Left lung (tissue), 4 donors: ENCODE measurements at regions not wholly inside any gene's neighbourhood (a gene's known extent, or its start where the extent isn't known, plus 50 kb on each side); places are given as distances from the start of the nearest gene placed in this dataset.

Source experiments
- ATAC-seq: fragments of 200-7000 bp; cut with Tn5 transposase; one replicate; pipeline ENCODE4 v1.9.1; 2020; ENCODE audit warnings: moderate library complexity
- DNase-seq, 4 donors: peaks; one replicate each; pipeline ENCODE4 v3.0.0-alpha.2; 2013 to 2020
- H3K27ac ChIP-seq, 2 donors: fragments of 200-600 bp; sonication (generic) in 1 of 2; one replicate each; pipeline versions ENCODE4 v1.5.0 to v1.8.0; 2020 to 2021
- H3K27me3 ChIP-seq, 2 donors: fragments of 200-600 bp; sonication (generic) in 1 of 2; one replicate each; pipeline versions ENCODE4 v1.5.0 to v1.8.0; 2020 to 2021
- H3K36me3 ChIP-seq, 2 donors: fragments of 200-600 bp; sonication (generic) in 1 of 2; one replicate each; pipeline versions ENCODE4 v1.5.0 to v1.8.0; 2020 to 2021
- H3K4me1 ChIP-seq, 2 donors: fragments of 200-600 bp; one replicate each; pipeline ENCODE4 v1.8.0; 2021
- H3K4me3 ChIP-seq, 2 donors: fragments of 200-600 bp; sonication (generic) in 1 of 2; one replicate each; pipeline versions ENCODE4 v1.5.0 to v1.8.0; 2020 to 2021; ENCODE audit warnings: mild to moderate bottlenecking in 1 of 2
- H3K9me3 ChIP-seq, 2 donors: fragments of 200-600 bp; sonication (generic) in 1 of 2; one replicate each; pipeline versions ENCODE4 v1.5.0 to v1.8.0; 2020 to 2021
- CTCF ChIP-seq, 2 donors: fragments of 200-600 bp; sonication (generic) in 1 of 2; IDR thresholded peaks; one replicate each; pipeline versions ENCODE4 v1.5.0 to v1.8.0; 2021; ENCODE audit warnings: antibody characterized with exemption in 2 of 2
- intact Hi-C, 2 donors: fragments of 100-400 bp; cut with DNase I; formaldehyde crosslinking; loops; one replicate each; pipeline versions ENCODE4 v1.11.2 to v1.14.2; 2022
- donor health status: DM: no; HTN: yes; CAD: no.
- donor health status: DM: no; HTN: no; CAD: no.

GRCh38 chr2:217186152-217186551, 326.3 kb upstream of the TNP1 start:
- no peak for TF ChIP-seq CTCF (IDR thresholded peaks at IDR 0.05)
- Histone ChIP-seq H3K27me3 (no peaks in the 10 kb centered on the region), H3K9me3 (no peaks in the 10 kb centered on the region), H3K4me1 (no peaks in the 10 kb centered on the region), H3K4me3 (no peak overlapping the region), H3K27ac (no peak overlapping the region), H3K36me3 (no peaks in the 10 kb centered on the region)
- DNase-seq (peak in 1 of 4 donors; percentile 63), ATAC-seq (no peak)
- intact Hi-C loops, result no loop called here

GRCh38 chr2:217185265-217185995, 325.6 kb upstream of the TNP1 start:
- Histone ChIP-seq H3K4me3 (no peak overlapping the region), H3K4me1 (no peaks in the 10 kb centered on the region), H3K27ac (no peak overlapping the region), H3K9me3 (no peaks in the 10 kb centered on the region), H3K27me3 (no peaks in the 10 kb centered on the region), H3K36me3 (no peaks in the 10 kb centered on the region)
- no peak for DNase-seq
- no peak for TF ChIP-seq CTCF (IDR thresholded peaks at IDR 0.05)
- intact Hi-C loops, result no loop called here
- ATAC-seq, result no peak

DNA sequence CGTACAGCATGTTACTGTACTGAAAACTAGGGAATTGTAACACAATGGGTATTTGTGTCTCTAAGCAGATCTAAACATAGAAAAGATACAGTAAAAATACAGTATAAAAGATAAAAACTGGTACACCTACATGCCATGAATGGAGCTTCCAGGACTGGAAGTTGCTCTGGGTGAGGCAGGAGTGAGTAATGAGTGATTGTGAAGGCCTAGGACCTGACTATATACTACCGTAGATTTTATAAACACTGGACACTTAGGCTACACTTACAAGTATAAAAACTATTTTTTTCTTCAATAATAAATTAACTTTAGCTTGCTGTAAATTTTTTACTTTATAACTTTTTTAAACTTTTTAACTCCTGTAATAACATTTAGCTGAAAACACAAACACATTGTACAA, 324.4 kb upstream of the TNP1 start:
- H3K4me1 ChIP-seq, result no peaks in the 10 kb centered on the region
- ATAC-seq, result no peak
- no peak for DNase-seq
- TF ChIP-seq CTCF (IDR thresholded peaks at IDR 0.05), result no peak
- intact Hi-C loops, result no loop called here
- H3K4me3 ChIP-seq, result no peak overlapping the region
- H3K36me3 ChIP-seq, result no peaks in the 10 kb centered on the region
- H3K27ac ChIP-seq, result no peak overlapping the region
- H3K9me3 ChIP-seq, result no peaks in the 10 kb centered on the region
- H3K27me3 ChIP-seq, result no peaks in the 10 kb centered on the region

- H3K27me3 ChIP-seq, result no peaks in the 10 kb centered on the region
- intact Hi-C loops, result no loop called here
- ATAC-seq (no peak), DNase-seq (no peak)
- H3K4me3 ChIP-seq, result no peak overlapping the region
- TF ChIP-seq CTCF (IDR thresholded peaks at IDR 0.05), result no peak
- no peaks in the 10 kb centered on the region for H3K4me1 ChIP-seq
- H3K36me3 ChIP-seq, result no peaks in the 10 kb centered on the region
- no peaks in the 10 kb centered on the region for H3K9me3 ChIP-seq
- H3K27ac ChIP-seq, result no peak overlapping the region
Measured at GRCh38 chr2:217183471-217183870, 323.6 kb upstream of the TNP1 start.

DNA sequence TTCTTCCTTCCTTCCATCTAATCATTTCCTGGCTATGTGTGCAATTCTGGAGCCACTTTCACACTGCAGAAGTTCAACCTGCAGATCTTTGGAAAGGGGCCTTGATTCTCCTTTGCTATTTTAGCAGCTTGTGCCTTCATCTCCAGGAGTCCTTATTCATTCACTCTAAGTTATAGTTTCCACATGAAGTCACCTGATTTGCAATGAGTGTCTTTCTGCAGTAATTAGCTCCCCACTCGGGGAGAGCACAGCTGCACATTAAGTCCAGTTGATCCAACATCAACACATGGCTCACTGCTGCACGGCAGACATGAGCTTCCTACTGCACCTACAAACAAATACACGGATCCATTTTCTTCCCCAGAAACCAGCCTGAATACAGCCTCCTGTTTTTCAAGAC, 323.1 kb upstream of the TNP1 start:
- H3K27ac ChIP-seq, result no peak overlapping the region
- no peaks in the 10 kb centered on the region for H3K4me1 ChIP-seq
- no peak for TF ChIP-seq CTCF (IDR thresholded peaks at IDR 0.05)
- no peaks in the 10 kb centered on the region for H3K27me3 ChIP-seq
- no peaks in the 10 kb centered on the region for H3K9me3 ChIP-seq
- H3K4me3 ChIP-seq, result no peak overlapping the region
- ATAC-seq (no peak), DNase-seq (no peak)
- no peaks in the 10 kb centered on the region for H3K36me3 ChIP-seq
- intact Hi-C loops, result no loop called here
